GM12891 (cell line): ENCODE measurements at regions not wholly inside any gene's neighbourhood (a gene's known extent, or its start where the extent isn't known, plus 50 kb on each side); places are given as distances from the start of the nearest gene placed in this dataset.

Source experiments
- POLR2AphosphoS5 ChIP-seq: IDR thresholded peaks from 2 replicates; pipeline ENCODE4 v1.6.1; 2011; ENCODE audit warnings: low read depth, low read length, control low read depth
- TAF1 ChIP-seq: IDR thresholded peaks from 2 replicates; pipeline ENCODE4 v1.6.1; 2011; ENCODE audit warnings: low read depth, low read length, control low read depth

GRCh38 chr5:52502460-52502999 lies 285.2 kb upstream of the ITGA1 start:
- TF ChIP-seq POLR2AphosphoS5 (no peak), TAF1 (no peak)
